A673 (cell line): ENCODE measurements at regions not wholly inside any gene's neighbourhood (a gene's known extent, or its start where the extent isn't known, plus 50 kb on each side); places are given as distances from the start of the nearest gene placed in this dataset.

Source experiments
- BruUV-seq: library from RNA; stranded (reverse); fragments of 400-500 nt; replicated peaks from 2 replicates; lab custom pipeline; 2021; lab: Mats Ljungman, UMichigan
- CTCF ChIA-PET: fragments of 300-600 bp; sonication (Branson Sonifier 250); formaldehyde crosslinking; loops from one replicate; lab custom pipeline; 2022; ENCODE audit warnings: antibody characterized with exemption; lab: Charles Lee
- POLR2A ChIA-PET: fragments of 300-600 bp; sonication (Branson Sonifier 250); formaldehyde crosslinking; loops from one replicate; lab custom pipeline; 2022; ENCODE audit warnings: antibody characterized with exemption; ENCODE audit not compliant: low non-redundant PET; lab: Charles Lee
- DNase-seq: peaks from one replicate; pipeline ENCODE4 v3.0.0-alpha.2; 2015; ENCODE audit warnings: low spot score
- H3K27ac ChIP-seq: fragments of 200-600 bp; sonication (generic); 2 replicates; pipeline ENCODE4 v1.5.1; 2016; ENCODE audit warnings: mixed run types, low read depth, mild to moderate bottlenecking, mixed read lengths, antibody characterized with exemption, low read length; ENCODE audit not compliant: poor library complexity, severe bottlenecking
- H3K27me3 ChIP-seq: fragments of 200-600 bp; sonication (generic); replicated peaks from 2 replicates; pipeline ENCODE4 v1.6.1; 2017; ENCODE audit warnings: mixed run types, low read depth, mild to moderate bottlenecking, mixed read lengths, antibody characterized with exemption, low read length; ENCODE audit not compliant: insufficient read depth, poor library complexity
- H3K36me3 ChIP-seq: fragments of 200-600 bp; sonication (generic); 2 replicates; pipeline ENCODE4 v1.6.1; 2016; ENCODE audit warnings: mixed run types, mild to moderate bottlenecking, mixed read lengths, antibody characterized with exemption, low read length; ENCODE audit not compliant: insufficient read depth, poor library complexity, severe bottlenecking
- H3K4me1 ChIP-seq: fragments of 200-600 bp; sonication (generic); 2 replicates; pipeline ENCODE4 v1.6.1; 2017; ENCODE audit warnings: mixed run types, mild to moderate bottlenecking, mixed read lengths, antibody characterized with exemption, low read length; ENCODE audit not compliant: insufficient read depth, poor library complexity, severe bottlenecking
- H3K4me3 ChIP-seq: fragments of 200-600 bp; sonication (generic); 2 replicates; pipeline ENCODE4 v1.5.1; 2016; ENCODE audit warnings: low read depth, mixed run types, mild to moderate bottlenecking, mixed read lengths, low read length; ENCODE audit not compliant: poor library complexity, severe bottlenecking
- H3K9me3 ChIP-seq: fragments of 200-600 bp; sonication (generic); 2 replicates; pipeline ENCODE4 v1.6.1; 2016; ENCODE audit warnings: mixed run types, low read depth, mild to moderate bottlenecking, mixed read lengths, antibody characterized with exemption, low read length; ENCODE audit not compliant: poor library complexity, severe bottlenecking
- EZH2 ChIP-seq: fragments of 200-600 bp; sonication (generic); IDR thresholded peaks from 2 replicates; pipeline ENCODE4 v1.6.1; 2017; ENCODE audit warnings: borderline replicate concordance, low read depth, mild to moderate bottlenecking, mixed read lengths, antibody characterized with exemption, low read length; ENCODE audit not compliant: poor library complexity, severe bottlenecking
- intact Hi-C: fragments of 100-400 bp; cut with micrococcal nuclease; formaldehyde crosslinking; loops from one replicate; pipeline ENCODE4 v1.10.0; 2022; ENCODE audit not compliant: unreplicated experiment
- TF ChIP-seq, protein P1 (sequence below): fragments of 300-800, 200-600 bp; sonication (generic); conservative IDR thresholded peaks from 2 replicates; pipeline ENCODE4 v1.5.1; 2017; ENCODE audit warnings: low read depth, mild to moderate bottlenecking, antibody characterized with exemption, low read length, moderate library complexity, mixed read lengths

- intact Hi-C loops, result no loop called here
- Histone ChIP-seq H3K27ac (no peak overlapping the region), H3K4me1 (no peaks in the 10 kb centered on the region), H3K36me3 (no peaks in the 10 kb centered on the region), H3K4me3 (no peak overlapping the region), H3K9me3 (no peaks in the 10 kb centered on the region), H3K27me3 (peaks cover 31% of the 10 kb centered on the region)
- ChIA-PET POLR2A (no interaction called here), CTCF (no interaction called here)
- DNase-seq, result no peak
- no peak for TF ChIP-seq EZH2
- TF ChIP-seq, protein P1, sequence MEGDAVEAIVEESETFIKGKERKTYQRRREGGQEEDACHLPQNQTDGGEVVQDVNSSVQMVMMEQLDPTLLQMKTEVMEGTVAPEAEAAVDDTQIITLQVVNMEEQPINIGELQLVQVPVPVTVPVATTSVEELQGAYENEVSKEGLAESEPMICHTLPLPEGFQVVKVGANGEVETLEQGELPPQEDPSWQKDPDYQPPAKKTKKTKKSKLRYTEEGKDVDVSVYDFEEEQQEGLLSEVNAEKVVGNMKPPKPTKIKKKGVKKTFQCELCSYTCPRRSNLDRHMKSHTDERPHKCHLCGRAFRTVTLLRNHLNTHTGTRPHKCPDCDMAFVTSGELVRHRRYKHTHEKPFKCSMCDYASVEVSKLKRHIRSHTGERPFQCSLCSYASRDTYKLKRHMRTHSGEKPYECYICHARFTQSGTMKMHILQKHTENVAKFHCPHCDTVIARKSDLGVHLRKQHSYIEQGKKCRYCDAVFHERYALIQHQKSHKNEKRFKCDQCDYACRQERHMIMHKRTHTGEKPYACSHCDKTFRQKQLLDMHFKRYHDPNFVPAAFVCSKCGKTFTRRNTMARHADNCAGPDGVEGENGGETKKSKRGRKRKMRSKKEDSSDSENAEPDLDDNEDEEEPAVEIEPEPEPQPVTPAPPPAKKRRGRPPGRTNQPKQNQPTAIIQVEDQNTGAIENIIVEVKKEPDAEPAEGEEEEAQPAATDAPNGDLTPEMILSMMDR, result no peak
- BruUV-seq, result no TSS peak
These were observed 116.1 kb downstream of the SPCS3 start for GRCh38 chr4:176435901-176436292.

DNA sequence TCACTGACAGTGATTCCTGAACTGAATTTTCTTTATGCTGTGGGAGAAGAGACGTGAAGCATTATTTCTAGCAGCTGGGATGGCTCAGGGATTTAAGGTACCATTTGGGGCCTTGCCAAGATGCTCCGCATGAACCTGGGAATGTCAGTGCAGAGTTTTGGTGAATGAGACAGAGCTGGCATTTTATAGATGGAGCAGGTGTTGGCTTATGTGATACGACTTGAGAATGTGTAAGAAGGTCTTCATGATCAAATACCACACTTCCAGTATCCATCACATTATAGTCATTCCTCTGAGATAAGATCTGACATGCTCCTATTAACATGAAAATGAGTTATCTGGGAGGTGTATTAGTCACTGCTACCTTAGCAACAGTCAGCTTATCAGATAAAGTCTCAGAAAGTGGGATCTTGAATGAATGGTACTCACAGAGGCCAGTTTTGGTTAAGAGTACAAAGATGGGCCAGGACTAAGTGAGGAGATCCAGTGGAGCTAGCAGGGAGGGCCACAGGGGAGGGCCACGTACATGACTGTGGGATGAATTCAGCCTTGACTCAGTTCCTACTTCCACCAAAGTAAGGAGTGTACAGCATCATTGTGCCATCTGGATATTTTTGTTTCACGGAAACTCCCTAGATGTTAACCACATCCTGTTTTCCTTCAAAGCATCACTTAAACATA lies 116.7 kb downstream of the SPCS3 start:
- POLR2A ChIA-PET, result no interaction called here
- Histone ChIP-seq H3K9me3 (no peaks in the 10 kb centered on the region), H3K36me3 (no peaks in the 10 kb centered on the region), H3K4me1 (no peaks in the 10 kb centered on the region), H3K4me3 (no peak overlapping the region), H3K27me3 (peaks cover 31% of the 10 kb centered on the region), H3K27ac (no peak overlapping the region)
- CTCF ChIA-PET, result no interaction called here
- TF ChIP-seq EZH2, result no peak
- TF ChIP-seq, protein P1, result no peak
- BruUV-seq, result no TSS peak
- intact Hi-C loops, result no loop called here
- DNase-seq, result no peak

- no peaks in the 10 kb centered on the region for H3K36me3 ChIP-seq
- no peak for DNase-seq
- no peak overlapping the region for H3K4me3 ChIP-seq
- no peaks in the 10 kb centered on the region for H3K4me1 ChIP-seq
- ChIA-PET CTCF (no interaction called here), POLR2A (no interaction called here)
- H3K27me3 ChIP-seq, result peaks cover 27% of the 10 kb centered on the region
- BruUV-seq, result no TSS peak
- TF ChIP-seq, protein P1, result no peak
- no peak for TF ChIP-seq EZH2
- intact Hi-C loops, result no loop called here
- no peaks in the 10 kb centered on the region for H3K9me3 ChIP-seq
- no peak overlapping the region for H3K27ac ChIP-seq
These were observed 118.0 kb downstream of the SPCS3 start for GRCh38 chr4:176437756-176438155.
